ENCODE measurements at regions not wholly inside any gene's neighbourhood (a gene's known extent, or its start where the extent isn't known, plus 50 kb on each side); places are given as distances from the start of the nearest gene placed in this dataset.

GRCh38 chr9:23621924-23622323 lies 204.1 kb downstream of the ELAVL2 start:
- TF ChIP-seq CTCF (IDR thresholded peaks at IDR 0.05; ENCODE audit: low read depth, low read length) = no peak
- Histone ChIP-seq H3K36me3 (no peaks in the 10 kb centered on the region), H3K4me3 (ENCODE audit: low read depth, low read length) (no peak overlapping the region), H3K27me3 (no peaks in the 10 kb centered on the region), H3K4me1 (no peaks in the 10 kb centered on the region), H3K9me3 (no peaks in the 10 kb centered on the region; the same call in 1 of the 2 replicates)
- DNase-seq = no peak

DNA sequence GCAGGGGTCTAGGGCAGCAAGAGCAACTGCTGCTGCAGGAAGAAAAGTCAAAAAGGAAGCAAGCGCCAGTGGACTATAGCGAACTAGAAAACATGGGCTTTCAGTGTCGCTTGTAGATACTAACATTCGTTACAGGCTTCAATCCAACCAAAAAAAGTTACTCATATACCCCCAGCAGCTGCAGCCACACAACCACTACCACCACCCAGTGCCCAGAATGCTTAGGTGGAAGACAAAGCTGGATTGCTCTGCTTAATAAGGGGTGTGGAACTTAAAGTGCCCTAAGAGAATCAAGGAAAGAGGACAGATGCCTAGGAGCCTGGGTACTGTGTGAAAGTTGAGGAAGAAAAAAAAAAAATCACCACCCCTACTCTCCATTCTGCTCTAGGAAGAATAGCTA lies 203.6 kb downstream of the ELAVL2 start:
- Histone ChIP-seq H3K9me3 (no peaks in the 10 kb centered on the region; the same call in 1 of the 2 replicates), H3K4me1 (no peaks in the 10 kb centered on the region)
- TF ChIP-seq CTCF (IDR thresholded peaks at IDR 0.05; ENCODE audit: low read depth, low read length) = no peak

DNA sequence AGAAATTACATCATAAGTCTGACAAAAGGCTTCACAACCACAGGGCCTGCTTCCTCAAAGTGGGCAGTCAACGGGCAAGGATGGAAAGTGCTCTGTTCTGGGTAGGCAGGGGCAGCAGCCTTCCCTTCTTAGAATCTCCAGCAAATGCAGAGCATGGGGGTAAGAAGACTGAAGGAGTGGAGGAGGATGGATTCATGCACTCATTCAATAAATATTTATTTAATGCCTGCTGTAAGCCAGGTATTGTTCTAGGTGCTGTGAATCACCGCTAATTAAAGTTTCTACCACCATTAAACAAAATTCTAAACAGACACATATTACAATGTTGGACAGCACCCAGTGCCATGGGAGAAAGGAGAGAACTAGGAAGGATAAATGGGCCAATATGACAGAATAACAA lies 195.6 kb downstream of the ELAVL2 start:
- no peak for DNase-seq
- Histone ChIP-seq H3K4me3 (ENCODE audit: low read depth, low read length) (no peak overlapping the region), H3K27me3 (no peaks in the 10 kb centered on the region), H3K4me1 (no peaks in the 10 kb centered on the region), H3K36me3 (no peaks in the 10 kb centered on the region), H3K9me3 (no peaks in the 10 kb centered on the region; the same call in 1 of the 2 replicates)
- no peak for TF ChIP-seq CTCF (IDR thresholded peaks at IDR 0.05; ENCODE audit: low read depth, low read length)

More for the DNA sequence above, 203.6 kb downstream of the ELAVL2 start:
- Histone ChIP-seq H3K4me3 (ENCODE audit: low read depth, low read length) (no peak overlapping the region), H3K27me3 (no peaks in the 10 kb centered on the region), H3K36me3 (no peaks in the 10 kb centered on the region)
- no peak for DNase-seq

GRCh38 chr9:23635276-23635675 lies 190.8 kb downstream of the ELAVL2 start:
- TF ChIP-seq CTCF (IDR thresholded peaks at IDR 0.05; ENCODE audit: low read depth, low read length) = no peak
- Histone ChIP-seq H3K27me3 (no peaks in the 10 kb centered on the region), H3K36me3 (no peaks in the 10 kb centered on the region), H3K4me3 (ENCODE audit: low read depth, low read length) (no peak overlapping the region), H3K9me3 (no peaks in the 10 kb centered on the region), H3K4me1 (no peaks in the 10 kb centered on the region)
- DNase-seq = no peak

DNA sequence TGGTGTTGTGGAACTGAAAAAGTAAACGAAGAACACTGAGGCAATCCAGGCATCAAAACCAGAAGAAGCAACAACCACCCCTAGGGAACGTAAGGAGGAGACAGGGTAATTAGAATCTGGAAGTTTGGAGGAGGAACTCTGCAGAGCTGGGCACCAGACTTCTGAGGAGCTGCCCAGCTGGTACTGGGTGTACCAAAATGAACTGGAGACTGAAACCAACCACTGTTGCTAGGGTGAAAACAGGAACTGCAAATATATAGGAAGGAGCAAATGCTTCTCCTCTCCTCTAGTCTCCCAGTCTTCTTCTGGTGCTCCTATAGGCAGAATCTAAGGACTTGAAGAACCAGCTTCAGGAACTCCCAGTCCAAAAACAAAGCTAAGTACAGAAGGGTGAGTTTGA lies 189.8 kb downstream of the ELAVL2 start:
- no peaks in the 10 kb centered on the region for H3K4me1 ChIP-seq
- no peaks in the 10 kb centered on the region for H3K36me3 ChIP-seq
- H3K4me3 ChIP-seq (ENCODE audit: low read depth, low read length) = no peak overlapping the region
- no peaks in the 10 kb centered on the region for H3K27me3 ChIP-seq
- DNase-seq = no peak
- H3K9me3 ChIP-seq = no peaks in the 10 kb centered on the region
- no peak for TF ChIP-seq CTCF (IDR thresholded peaks at IDR 0.05; ENCODE audit: low read depth, low read length)

DNA sequence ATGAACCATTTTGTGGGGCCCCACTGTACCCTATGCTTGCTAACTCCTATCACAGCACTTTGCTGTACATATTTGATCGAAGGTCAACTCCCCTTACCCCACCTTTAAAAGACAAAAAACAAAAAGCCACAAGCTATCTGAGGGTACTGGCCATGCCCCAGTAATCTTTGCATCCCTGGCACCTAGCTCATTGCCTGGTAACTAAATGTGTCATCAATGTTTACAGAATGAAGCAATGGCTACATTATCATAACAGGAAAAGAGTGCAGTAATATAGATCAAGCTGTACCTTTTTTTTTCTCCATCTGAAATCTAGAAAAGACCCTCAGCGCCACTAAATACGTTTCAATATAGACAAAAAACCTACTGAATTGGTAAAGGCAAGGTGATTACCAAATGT lies 188.0 kb downstream of the ELAVL2 start:
- Histone ChIP-seq H3K27me3 (no peaks in the 10 kb centered on the region), H3K4me3 (ENCODE audit: low read depth, low read length) (no peak overlapping the region), H3K4me1 (no peaks in the 10 kb centered on the region), H3K36me3 (no peaks in the 10 kb centered on the region), H3K9me3 (no peaks in the 10 kb centered on the region)
- TF ChIP-seq CTCF (IDR thresholded peaks at IDR 0.05; ENCODE audit: low read depth, low read length) = no peak
- no peak for DNase-seq
